SK-N-SH (cell line): ENCODE measurements at regions not wholly inside any gene's neighbourhood (a gene's known extent, or its start where the extent isn't known, plus 50 kb on each side); places are given as distances from the start of the nearest gene placed in this dataset.

ENCODE experiments used
- EZH2phosphoT487 ChIP-seq: fragments of 200-600 bp; sonication (generic); IDR thresholded peaks from 2 replicates; pipeline ENCODE4 v1.6.1; 2017; ENCODE audit warnings: low read depth, mixed run types, mild to moderate bottlenecking, antibody characterized with exemption, moderate library complexity, borderline replicate concordance
- GABPA ChIP-seq: IDR thresholded peaks from 2 replicates; pipeline ENCODE4 v1.4.0; 2012; ENCODE audit warnings: low read depth, mild to moderate bottlenecking
- TF ChIP-seq, protein P1 (sequence below): fragments of 200-600 bp; sonication (generic); IDR thresholded peaks from 2 replicates; pipeline ENCODE4 v1.6.1; 2017; ENCODE audit warnings: antibody characterized with exemption, mild to moderate bottlenecking, moderate library complexity
- TF ChIP-seq, protein P2 (sequence below): IDR thresholded peaks from 2 replicates; pipeline ENCODE4 v1.4.0; 2012; ENCODE audit warnings: low read depth, borderline replicate concordance

DNA sequence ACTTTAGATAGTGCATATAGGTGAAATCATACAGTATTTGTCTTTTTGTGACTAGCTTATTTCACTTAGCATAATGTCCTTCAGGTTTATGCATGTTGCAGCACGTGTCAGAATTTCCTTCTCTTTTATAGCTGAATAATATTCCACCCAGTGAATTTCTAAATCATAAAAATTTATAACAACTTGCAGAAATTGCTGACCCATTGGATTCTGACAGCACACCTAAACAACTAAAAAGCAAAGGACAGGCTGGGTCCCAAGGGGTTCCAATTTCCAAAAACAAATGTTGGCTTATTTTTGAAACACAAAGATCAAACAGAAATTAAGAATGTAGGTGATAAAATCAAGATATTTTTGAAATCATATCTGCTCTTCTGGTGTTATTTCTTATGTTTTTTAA, 86.5 kb upstream of the ACKR3 start:
- TF ChIP-seq, protein P1, sequence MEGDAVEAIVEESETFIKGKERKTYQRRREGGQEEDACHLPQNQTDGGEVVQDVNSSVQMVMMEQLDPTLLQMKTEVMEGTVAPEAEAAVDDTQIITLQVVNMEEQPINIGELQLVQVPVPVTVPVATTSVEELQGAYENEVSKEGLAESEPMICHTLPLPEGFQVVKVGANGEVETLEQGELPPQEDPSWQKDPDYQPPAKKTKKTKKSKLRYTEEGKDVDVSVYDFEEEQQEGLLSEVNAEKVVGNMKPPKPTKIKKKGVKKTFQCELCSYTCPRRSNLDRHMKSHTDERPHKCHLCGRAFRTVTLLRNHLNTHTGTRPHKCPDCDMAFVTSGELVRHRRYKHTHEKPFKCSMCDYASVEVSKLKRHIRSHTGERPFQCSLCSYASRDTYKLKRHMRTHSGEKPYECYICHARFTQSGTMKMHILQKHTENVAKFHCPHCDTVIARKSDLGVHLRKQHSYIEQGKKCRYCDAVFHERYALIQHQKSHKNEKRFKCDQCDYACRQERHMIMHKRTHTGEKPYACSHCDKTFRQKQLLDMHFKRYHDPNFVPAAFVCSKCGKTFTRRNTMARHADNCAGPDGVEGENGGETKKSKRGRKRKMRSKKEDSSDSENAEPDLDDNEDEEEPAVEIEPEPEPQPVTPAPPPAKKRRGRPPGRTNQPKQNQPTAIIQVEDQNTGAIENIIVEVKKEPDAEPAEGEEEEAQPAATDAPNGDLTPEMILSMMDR, result no peak
- TF ChIP-seq GABPA, result no peak
- TF ChIP-seq EZH2phosphoT487, result no peak
- TF ChIP-seq, protein P2, sequence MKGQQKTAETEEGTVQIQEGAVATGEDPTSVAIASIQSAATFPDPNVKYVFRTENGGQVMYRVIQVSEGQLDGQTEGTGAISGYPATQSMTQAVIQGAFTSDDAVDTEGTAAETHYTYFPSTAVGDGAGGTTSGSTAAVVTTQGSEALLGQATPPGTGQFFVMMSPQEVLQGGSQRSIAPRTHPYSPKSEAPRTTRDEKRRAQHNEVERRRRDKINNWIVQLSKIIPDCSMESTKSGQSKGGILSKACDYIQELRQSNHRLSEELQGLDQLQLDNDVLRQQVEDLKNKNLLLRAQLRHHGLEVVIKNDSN, result no peak
